Stimulated activated CD4-positive, alpha-beta T cell treated with anti-CD3 and anti-CD28 coated beads, Interleukin-4, amount 100 ng/mL, for 24 hours (primary cell): ENCODE measurements at regions not wholly inside any gene's neighbourhood (a gene's known extent, or its start where the extent isn't known, plus 50 kb on each side); places are given as distances from the start of the nearest gene placed in this dataset.

Source experiments
- DNase-seq: peaks from one replicate; pipeline ENCODE4 v3.0.0-alpha.2; 2020

DNA sequence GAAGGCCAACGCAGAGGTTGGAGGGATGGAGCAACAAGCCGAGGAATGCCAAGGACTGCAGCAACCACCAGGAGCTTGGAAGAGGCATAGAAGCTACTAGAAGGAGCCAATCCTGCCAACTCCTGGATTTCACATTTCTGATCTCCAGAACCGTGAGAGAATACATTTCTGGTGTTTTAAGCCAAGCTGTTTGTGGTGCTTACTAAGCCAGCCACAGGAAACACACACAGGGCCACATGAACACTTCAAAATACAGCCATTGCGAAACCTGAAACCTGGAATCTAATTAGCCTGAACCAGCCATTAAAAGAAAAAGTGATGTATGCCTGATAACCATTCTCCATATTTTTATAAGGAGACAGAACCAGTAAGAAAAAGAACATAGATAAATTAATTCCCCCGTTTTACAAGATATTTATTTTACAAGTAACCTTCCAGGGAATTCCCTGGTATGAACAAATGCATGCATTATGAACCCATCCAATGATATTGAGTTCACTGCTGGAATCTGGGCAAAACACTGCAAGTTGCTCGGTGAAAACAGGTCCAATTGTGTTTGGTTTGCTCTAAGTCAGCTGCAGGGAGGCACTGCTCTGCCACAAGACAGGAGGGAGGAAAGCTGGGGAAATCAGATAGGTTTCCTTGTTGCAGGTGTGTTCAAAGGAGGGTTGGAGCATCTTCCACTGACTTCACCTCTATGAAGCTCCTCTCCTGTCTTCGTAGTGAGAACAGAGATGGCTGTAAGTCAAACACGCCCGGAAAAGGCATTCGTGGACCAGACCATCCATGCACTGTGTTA is 70.2 kb downstream of the ETS2 start:
- no peak for DNase-seq
